HG03558 (cell line): ENCODE measurements at regions not wholly inside any gene's neighbourhood (a gene's known extent, or its start where the extent isn't known, plus 50 kb on each side); places are given as distances from the start of the nearest gene placed in this dataset.
"Not testable (repeated sequence)": the region's sequence is repeated elsewhere in the genome, so short reads cannot be mapped to it uniquely, and the experiment has no call there.

Source experiments
- ATAC-seq: cut with Tn5 transposase; IDR thresholded peaks from one replicate; pipeline ENCODE4 v1.9.1; 2021; ENCODE audit warnings: moderate number of reproducible peaks; ENCODE audit not compliant: unreplicated experiment; ENCODE audit errors: extremely low read depth

DNA sequence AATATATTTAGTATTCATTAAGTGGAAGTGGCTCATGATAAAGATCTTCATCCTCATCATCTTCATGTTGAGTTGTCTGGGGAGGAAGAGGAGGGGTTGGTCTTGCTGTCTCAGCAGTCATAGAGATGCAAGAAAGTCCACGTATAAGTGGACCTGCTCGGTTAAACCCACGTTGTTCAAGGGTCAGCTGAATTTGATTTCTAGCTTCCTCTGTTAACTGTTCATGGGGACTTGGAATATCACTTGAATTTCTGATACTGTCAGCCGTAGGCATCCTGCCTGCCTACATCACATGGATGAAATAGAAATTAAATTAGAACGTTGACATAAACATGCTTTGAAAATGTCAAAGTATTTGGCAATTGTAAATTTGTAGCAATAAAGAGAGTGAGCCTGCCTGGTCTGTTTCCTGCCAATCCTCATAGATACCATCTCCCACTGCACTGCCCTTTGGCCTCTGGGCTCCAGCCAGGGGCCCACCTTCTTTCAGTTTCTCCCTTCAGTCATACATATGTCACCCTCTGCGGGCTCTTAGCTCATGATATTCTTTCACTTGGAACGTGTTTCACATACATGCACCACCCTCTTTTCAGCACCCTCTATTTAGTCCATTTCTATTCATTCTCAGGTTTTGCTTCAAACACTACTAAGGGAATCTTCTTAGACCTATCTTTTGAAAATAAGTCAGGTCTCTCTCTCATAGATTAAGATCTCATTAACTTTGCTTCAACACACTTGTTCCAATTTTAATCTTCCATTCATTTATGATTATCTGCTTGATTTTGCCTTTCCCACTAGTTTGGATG lies 376.3 kb downstream of the IPMK start:
- no peak for ATAC-seq

- ATAC-seq, result no peak
Measured at GRCh38 chr10:57890691-57891090, 377.0 kb downstream of the IPMK start.

DNA sequence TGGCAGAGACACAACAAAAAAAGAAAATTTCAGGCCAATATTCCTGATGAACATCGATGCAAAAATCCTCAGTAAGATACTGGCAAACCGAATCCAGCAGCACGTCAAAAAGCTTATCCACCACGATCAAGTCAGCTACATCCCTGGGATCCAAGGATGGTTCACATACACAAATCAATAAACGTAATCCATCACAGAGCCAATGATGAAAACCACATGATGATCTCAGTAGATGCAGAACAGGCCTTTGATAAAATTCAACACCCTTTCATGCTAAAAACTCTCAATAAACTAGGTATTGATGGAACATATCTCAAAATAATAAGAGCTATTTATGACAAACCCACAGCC lies 382.1 kb downstream of the IPMK start:
- not testable (repeated sequence) for ATAC-seq

DNA sequence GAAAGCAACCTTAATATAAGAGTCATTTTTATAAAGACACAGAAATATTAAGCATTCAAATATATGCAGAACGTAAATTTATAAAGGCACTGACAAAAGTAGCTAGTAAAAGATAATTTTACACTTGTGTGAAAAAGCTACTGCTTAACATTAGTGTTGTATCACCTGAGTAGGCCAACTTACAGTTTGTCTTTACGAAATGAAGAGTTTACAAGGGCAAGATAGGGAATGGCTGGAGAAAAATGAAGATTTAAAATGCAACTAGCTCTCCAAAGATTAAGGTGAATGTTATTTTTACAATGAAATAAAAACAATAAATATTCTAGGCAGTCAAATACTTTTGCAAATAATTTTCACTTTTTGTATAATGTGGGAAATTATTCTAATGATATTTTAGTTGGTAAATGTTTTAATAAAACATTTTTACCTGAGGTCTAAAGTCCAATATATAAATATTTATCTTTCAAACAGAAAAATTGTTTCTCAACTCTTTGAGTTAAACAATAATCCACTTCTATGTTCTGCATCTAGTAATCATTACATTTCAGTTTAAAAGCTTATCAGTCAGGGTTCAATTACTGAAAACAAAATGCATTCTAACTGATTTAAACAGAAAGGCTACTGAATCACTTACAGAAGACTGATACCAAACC lies 382.6 kb downstream of the IPMK start:
- no peak for ATAC-seq

GRCh38 chr10:57884407-57884806 lies 383.3 kb downstream of the IPMK start:
- no peak for ATAC-seq

DNA sequence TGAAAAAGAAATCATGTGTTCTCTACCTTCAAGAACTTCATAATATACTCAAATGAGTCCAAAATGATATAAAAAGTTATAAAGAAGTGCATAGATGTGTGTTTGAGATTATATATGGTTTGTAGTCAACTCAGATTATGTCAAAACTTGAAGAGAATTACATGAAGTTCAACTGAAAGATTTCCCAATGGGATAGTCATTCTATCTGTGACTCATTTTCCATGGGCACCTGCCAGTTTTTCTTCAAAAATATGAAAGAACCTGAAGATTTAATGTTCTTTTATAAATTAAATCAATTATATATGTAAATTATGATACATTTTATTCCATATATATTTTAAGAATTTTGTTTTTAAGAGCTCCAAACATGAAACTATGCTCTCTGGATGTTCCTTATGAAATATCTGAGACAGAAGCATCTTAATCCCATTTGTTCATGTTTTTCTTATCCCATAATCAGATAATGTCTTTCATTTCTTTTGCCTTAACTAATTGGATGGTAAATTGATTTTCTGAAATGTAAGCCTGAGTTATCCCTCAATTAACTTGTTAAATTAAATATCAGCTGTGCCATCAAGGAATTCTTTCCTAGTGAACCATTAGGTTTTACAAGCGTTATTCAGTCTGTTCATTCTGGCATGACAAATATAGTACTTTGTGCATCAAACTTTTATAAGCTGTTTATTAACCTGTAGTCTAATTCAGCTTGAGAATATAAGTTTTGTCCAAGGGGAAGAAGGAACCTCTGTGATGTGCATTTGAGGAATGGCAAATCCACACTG lies 387.1 kb downstream of the IPMK start:
- no peak for ATAC-seq

- no peak for ATAC-seq
Measured at GRCh38 chr10:57874810-57875209, 392.9 kb downstream of the IPMK start.

- ATAC-seq, result no peak
Measured at GRCh38 chr10:57867241-57867640, 400.5 kb downstream of the IPMK start.

GRCh38 chr10:57864765-57865680 lies 402.7 kb downstream of the IPMK start:
- ATAC-seq, result no peak

DNA sequence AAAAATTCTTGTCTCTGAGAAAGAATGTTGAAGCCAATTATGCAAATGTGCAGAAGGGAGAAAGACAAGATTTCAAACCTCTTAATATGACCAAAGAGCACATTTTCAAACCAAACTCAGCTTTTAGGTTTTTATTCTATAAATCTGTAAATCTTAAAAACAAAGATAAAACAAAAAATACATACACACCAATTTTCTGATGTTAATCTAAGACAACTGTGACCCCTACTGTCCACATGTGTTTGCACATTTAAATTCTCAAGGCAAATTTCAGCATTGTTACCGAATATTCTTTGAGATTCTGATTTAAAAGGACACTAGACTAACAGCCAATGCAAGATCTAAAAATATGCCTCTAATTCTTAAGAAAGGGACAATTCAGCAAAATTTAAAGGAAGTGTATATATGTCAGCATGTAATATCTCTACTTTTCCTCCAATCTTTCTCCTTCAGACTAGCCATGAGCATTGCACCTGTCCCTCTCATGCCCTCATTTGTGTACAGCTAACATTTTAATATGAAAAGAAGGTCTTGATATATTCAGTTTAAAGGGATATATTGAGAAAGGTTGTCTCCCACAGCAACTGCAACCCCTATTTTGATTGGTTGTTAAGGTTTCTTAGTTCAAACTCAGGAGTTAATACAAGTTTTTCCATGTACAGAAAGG lies 417.9 kb downstream of the IPMK start:
- no peak for ATAC-seq

GRCh38 chr10:57846307-57847065 lies 421.2 kb downstream of the IPMK start:
- no peak for ATAC-seq

GRCh38 chr10:57844387-57844998 lies 423.2 kb downstream of the IPMK start:
- ATAC-seq, result no peak

GRCh38 chr10:57830877-57831560 lies 436.7 kb downstream of the IPMK start:
- ATAC-seq, result no peak

DNA sequence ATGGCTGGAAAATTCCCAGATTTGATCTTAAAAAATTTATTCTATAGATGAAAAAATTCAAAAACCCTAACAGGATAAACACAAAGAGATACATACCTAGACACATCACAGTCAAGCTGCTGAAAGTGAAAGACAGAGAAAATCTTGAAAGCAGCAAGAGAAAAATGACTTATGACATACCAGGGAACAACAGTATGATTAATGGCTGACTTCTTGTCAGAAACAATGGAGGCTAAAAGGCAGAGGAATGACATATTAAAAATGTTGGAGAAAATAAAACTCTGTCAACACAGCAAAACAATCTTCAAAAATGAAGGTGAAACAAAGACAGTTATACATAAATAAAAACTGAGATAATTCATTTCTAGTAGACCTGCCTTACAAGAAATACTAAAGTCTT lies 442.7 kb downstream of the IPMK start:
- no peak for ATAC-seq

DNA sequence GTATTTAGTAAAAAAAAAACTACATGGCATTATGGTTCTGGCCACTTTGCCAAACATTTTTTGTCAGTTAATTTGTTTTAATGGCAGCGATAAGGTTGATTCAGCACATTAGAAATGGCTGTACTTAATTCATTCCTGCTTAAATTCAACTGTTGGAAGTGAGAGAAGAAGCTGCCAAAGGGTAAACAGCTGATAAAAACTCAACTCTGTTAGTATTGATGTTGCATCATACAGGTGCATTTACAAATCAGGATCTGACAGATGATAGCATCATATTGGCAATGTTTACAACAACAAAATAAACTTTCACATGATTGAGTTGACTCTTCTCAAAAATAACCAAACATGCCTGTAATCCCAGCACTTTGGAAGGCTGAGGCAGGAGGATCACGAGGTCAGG lies 444.3 kb downstream of the IPMK start:
- ATAC-seq, result no peak

DNA sequence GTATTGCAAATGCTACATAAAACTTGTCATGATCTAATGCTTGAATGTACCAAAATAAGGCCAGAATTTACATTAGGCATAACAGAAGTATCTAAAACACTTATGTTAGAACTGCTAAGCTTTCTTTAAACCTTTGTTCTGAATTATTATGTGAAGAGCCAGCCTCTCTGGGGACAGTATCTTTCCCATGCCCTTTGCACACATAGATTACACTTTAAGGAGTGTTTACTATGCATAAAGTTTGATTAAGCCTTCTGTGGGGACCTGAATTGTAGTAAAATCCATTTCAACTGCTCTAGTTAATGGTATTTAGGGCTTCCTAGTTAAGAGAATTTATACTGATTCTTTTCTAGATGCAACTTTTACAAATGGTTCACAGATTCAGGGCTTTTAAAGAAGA lies 444.7 kb downstream of the IPMK start:
- ATAC-seq, result no peak

- ATAC-seq, result no peak
Measured at GRCh38 chr10:57818522-57818921, 449.2 kb downstream of the IPMK start.

DNA sequence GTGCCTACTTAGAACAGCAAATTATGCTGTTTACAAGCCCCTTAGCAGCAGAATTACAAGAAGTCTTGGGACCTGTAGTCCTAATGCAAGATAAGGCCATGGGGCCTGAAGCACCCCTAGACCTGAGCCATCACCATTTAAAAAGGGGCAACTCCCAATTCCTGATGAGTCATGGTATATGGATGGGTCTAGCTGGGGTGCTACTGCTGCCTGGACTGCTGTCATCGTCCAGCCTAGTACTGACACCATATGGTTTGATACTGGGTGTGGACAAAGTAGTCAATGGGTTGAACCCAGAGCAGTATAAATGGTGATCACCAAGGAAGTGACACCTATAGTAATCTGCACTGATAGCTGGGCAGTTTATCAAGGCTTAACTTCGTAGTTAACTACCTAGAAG lies 450.0 kb downstream of the IPMK start:
- ATAC-seq, result no peak
